ENCODE measurements at regions not wholly inside any gene's neighbourhood (a gene's known extent, or its start where the extent isn't known, plus 50 kb on each side); places are given as distances from the start of the nearest gene placed in this dataset.
"Not testable (repeated sequence)": the region's sequence is repeated elsewhere in the genome, so short reads cannot be mapped to it uniquely, and the experiment has no call there.

DNA sequence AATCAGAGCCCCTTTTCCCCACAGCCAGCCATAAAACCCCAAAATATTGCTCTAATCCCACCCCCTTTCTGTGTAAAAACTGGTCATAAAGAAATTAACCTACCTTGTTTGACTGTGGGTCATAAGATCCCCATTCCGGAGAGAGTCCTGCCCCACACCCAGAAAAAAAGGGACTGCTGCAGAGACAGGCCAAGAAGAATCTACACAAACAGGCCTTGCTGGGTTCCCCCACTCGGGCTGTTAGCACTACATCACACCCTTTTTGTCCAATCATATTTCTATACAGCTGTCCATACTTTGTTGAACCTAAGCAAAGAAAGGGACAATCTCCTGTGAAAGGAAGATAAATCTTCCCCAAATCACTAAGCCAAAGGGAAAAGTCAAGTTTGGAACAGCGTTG, 84.4 kb upstream of the MFGE8 start:
- DNase-seq, result no peak

DNA sequence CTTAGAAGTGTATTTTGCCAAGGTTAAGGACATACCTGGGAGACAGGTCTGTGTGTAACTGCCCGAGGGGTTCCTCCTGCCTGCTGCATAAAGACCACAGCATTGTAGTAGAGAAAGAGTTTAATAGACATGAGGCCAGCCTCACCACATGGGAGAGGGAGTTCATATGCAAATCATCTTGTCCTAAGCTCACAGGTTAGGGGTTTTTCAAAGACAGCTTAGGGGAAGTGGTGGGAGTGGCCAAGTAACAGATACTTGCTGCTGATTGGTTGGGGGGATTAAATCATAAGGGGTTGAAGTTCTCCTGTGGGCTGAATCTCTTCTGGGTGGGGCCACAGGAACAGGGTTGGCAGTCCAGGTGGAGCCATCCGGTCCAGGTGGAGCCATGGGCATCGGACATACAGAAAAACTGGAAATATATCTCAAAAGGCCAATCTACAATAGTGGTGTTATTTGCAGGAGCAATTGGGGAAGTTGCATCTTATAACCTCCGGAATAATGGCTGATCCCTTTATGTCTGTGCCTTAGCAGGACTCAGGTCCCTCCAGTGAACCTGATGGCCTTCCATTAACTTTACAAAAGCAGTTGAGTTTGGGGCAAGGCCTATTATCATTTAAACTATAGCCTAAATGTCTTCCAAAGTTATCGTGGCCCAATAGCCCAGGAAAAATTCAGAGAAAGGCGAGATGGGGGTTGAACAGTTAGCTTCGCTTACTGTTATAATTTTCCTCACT, 86.0 kb upstream of the MFGE8 start:
- no peak for DNase-seq

DNA sequence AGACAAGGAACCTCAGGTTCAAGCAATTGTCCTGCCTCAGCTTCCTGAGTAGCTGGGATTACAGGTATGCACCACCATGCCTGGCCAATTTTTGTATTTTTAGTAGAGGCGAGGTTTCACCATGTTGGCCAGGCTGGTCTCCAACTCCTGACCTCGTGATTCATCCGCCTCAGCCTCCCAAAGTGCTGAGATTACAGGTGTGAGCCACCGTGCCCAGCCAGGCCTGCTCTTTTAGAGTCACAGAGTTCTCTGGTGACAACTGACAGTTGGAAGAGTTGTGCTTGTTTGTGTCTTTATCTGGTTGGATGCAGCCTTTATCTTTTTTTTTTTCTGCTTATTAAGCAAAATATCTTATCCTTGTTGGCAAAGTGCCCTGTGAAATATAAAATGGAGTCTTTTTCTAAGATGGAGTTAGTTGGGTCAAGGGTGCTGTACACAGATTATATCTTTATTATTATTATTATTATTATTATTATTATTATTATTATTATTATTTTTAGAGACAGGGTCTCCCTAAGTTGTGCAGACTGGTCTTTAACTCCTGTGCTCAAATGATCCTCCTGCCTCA, 86.5 kb upstream of the ABHD2 start:
- not testable (repeated sequence) for DNase-seq

DNA sequence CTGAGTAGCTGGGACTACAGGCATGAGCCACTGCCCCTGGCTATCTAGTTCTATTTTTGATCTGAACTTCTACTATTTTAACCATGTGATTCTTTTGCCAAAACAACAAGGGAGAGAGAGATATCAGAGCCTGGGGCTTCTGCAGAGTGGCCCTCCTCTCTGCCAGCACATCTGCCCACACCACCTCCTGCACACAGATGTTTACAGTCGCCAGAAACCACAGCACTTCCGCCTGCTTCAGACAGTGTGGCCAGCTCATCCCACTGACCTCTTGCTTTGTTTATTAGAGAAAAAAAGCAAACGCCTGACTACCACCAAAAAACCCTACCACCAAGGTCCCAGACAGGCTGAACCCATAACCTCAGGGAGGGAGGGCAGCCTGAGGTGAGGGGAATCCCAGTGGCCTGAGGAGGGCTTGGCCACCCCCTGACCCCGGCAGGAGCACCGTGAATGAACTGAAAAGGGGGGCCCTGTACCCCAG, 85.9 kb upstream of the ABHD2 start:
- DNase-seq, result no peak

DNA sequence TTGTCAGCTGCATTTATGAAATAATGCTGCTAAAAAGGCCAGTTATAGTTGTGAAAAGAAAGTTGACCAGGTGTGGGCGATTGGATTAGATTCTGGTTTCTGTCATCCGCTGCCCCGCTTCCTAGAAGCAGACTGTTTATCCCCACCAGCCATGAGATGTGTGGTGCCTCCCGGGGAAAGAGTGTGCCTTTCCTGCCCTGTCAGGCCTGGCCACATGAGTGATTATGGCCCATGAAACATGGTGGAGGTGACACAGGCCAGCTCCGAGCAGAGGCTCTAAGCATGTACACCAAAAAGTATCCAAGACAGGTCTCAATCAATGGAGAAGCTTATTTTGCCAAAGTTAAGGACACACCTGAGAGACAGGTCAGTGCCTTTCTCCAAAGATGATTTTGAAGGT, 85.4 kb upstream of the ABHD2 start:
- DNase-seq, result no peak

DNA sequence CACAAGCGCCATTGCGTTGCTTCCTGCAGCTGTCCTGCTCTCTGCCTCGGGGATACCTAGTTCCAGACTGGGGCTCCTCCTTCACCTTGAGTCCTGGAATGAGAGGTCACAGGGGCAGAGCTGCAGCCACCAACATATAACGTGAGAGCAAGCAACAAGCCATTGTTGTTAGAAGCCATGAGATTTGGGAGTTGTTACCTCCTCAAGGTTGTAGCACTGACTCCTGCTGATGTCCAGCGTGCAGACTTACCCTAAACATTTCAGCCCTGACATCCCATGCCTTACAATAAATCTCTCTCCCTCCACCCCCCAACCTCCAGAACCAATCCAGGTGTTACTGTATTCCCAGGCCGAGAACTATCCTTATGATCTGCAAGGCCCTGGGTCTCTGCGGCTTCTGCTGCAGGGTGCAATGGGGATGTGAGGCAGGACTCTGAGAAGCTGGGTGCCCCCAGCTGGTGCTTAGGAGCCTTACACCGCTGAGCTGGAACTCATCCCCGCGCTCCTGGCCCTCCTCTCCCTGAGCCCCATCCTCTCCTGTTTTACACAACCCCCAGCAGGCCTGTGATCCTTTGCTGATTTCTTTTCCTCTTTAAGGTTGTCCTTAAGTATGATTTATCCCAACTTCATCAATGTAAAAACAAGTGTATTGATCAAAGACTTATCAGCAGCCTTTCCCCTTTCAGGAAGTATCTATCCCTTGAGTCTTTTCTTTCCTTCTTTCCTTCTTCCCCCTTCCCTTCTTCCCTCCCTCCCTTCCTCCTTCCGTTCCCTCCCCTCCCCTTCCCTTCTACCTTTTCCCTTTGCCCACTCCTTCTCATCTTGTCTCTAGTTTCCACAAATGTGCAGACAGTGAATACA, 84.2 kb upstream of the ABHD2 start:
- no peak for DNase-seq

DNA sequence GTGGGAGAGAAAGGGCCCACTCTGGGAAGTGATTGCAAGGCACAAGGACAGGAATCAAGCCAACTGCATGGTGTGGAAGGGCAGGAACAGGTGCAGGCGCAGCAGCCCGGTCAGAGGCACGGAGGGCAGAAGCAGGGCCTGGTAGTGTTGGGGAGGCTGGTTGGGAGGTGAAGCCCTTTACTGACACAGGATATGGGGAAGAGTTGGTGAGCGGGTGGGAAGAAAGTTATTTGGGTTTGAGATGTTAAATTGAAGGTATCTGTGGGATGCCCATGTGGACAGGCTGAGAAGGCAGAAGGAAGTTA, 83.6 kb upstream of the ABHD2 start:
- no peak for DNase-seq

DNA sequence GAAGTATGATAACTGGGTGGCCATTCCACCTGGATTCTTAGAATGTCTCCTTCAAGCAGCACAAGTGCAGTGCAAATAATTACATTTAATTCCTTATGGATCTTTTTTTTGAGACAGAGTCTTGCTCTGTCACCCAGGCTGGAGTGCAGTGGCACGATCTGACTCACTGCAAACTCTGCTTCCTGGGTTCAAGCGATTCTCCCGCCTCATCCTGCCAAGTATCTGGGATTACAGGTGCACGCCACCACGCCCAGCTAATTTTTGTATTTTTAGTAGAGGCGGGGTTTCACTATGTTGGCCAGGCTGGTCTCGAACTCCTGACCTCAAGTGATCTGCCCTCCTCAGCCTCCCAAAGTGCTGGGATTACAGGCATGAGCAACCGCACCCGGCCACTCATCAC, 80.7 kb upstream of the ABHD2 start:
- not testable (repeated sequence) for DNase-seq

DNA sequence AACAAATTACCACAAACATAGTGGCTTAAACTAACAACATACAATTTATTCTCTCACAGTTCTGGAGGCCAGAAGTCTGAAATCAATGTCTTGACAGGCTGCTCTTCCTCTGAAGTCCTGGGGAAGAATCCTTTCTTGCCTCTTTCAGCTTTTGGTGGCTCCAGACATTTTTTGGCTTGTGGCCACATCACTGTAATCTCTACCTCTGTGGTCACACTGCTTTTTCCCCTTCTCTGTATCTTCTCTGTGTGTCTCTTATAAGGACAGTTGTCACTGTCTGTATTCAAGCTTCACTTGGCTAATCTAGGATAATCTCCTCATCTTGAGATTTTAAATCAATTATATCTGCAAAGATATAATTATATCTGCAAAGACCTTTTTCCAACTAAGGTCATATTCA, 80.3 kb upstream of the ABHD2 start:
- no peak for DNase-seq

DNA sequence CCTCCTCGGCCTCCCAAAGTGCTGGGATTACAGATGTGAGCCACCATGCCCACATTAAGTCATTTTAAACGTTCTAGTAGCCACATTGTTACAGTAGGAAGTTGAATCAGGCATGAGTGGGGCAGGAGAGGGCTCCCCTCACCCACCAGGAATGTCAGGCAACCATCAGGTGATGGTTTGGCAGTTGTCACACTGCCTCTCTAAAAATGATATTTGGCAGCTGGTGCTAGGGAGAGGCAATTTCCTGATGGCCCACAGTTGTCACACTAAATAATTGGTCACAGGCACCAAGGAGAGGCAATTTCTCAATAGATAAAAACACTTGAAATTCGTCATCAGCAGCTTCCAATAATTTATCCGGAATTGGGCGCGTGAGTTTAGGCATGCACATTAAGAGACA, 79.2 kb upstream of the ABHD2 start:
- DNase-seq, result no peak

DNA sequence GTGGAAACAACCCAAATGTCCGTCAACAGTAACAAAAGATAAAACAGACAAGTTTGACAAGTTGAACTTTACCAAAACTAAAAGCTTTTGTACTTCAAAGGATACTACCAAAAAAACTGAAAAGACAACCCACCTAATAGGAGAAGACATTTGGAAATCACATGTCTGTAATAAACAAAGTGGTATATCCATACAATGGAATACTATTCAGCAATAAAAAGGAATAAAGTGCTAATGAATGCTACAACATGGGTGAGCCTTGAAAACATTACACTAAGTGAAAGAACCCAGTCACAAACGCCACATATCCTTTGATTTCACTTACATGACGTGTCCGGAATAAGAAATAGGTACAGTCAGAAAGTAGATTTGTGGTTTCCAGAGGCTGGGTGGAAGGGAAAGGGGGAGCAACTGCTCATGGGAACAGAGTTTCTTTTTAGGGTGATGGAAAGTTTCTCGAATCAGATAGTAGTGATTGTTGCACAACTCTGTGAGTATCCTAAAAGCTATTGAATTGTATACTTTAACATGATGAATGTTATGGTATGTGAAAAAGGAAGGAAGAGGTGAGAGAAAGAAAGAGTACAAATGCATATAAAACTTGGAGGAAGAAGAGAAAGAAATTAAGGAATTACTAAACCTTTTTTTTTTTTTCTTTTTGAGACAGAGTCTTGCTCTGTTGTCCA, 72.7 kb upstream of the ABHD2 start:
- no peak for DNase-seq

DNA sequence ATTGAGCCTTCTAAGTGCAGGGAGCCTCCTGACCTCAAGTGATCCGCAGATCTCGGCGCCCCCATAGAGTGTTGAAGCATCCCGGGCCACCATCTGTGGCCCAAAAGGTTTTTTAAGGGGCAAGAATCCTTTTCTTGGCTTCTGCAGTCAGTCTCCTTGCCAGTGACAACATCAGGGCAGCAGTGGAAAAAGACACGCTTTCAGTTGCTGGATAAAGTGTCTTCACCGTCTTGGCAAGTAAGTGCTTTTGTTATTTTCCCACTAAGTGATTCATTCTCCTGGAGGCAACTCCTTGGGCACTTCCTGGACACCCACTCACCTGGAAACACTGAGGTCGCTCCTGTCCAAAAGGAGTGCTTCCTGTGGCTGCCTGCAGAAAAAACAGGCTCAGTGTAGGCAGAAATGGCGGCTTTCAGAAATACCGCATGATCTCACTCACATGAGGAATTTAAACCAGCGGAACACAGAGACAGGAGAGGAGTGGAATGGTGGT, 71.7 kb upstream of the ABHD2 start:
- peak; percentile 3 for DNase-seq

DNA sequence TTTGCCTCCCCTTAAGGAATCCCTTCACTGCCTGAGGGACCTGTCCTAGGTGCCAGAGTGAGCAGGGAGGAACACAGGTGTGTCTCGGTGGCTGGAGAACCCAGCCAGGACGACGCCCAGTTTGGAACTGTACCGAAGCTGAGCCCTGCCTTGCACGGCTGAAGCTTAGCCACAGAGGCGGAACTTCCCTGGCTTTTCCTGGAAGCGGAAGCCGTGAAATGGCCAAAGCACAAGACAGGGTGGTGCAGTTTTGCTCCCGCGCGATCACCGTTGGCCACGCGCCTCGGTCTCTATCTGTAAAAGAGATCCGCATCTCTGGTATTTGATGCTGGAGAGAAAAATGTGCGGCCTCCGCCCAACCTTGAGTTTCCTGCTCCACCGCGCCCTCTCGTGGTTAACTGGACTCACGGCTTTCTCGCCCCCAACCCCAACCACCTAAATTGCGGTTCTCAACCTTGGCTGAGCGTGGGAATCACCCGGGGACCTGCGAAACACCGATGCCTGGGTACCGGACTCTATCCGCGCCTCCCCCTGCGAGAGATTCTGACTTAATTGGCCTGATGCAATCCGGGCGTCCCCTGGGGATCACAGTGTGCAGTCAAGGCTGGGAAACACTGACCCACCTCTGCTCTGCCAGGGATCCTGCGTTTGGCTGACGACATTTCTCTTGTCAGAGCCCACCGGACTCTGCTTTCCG, 70.7 kb upstream of the ABHD2 start:
- peak; percentile 73 for DNase-seq

DNA sequence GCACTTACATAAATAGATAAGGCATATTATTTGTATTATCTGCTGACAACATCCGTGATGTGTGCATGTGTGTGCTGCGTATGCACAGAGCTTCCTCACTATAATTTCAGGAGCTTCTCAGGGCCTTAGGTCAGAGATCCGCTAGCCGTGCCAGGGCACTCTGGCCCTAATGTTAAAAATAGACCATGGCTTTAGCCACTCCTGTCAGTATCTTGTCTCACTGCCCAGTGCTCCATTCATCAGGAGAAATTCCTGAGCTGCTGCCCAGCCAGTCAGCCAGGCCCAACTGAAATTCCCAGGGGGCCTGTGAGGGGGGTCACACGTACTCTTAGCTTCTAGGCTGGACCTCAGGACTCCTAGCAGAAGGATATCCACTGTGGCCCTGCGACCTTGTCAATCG, 70.0 kb upstream of the ABHD2 start:
- no peak for DNase-seq

DNA sequence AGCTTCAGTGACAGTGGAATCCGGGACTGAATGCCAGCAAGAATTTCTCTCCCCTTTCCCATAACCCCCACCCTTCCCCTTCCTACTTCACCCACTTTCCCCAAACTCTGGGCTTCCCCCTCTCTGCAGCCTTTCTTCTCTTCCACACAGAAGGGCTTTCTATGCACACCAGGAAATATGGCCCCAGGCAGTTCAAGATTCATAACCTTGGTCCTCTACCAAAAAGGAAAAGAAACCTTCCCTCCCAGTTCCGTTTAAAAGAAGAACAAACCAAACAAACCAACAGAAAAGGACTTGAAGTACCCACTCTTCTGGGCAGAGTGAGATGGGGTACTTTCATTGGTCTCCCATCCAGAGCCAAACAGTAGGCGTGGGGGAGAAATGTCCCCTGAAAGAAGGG, 68.8 kb upstream of the ABHD2 start:
- no peak for DNase-seq

DNA sequence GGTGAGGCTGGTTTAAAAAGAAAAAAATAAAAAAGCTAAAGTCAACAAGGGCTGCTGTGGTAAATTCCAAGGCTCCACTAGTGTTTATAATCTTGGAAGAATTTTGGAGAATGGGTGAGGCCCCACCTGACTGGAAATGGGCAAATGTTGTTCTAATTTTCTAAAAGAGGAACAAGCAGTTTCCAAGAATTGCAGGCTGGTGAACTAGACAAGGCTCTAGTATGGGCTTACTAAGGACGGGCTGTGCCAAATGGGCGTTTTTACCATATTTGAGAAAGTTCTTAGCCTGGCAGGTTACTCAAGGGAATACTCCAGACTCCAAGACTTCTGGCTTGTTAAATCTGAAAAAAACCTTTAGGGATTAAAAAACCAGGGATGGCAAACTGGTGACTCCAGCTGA, 67.0 kb upstream of the ABHD2 start:
- DNase-seq, result no peak

DNA sequence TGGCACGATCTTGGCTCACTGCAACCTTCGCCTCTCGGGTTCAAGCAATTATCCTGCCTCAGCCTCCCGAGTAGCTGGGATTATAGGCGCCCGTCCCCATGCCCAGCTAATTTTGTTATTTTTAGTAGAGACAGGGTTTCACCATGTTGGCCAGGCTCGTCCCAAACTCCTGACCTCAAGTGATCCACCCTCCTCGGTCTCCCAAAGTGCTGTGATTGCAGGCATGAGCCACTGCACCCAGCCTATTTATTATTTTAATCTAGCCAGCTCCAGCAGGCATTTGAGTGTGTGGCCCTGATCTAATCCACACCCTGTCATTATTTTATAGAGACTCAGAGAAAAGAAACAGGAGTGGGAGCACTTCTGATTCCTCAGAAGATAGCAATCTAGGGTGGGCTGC, 66.4 kb upstream of the ABHD2 start:
- not testable (repeated sequence) for DNase-seq

DNA sequence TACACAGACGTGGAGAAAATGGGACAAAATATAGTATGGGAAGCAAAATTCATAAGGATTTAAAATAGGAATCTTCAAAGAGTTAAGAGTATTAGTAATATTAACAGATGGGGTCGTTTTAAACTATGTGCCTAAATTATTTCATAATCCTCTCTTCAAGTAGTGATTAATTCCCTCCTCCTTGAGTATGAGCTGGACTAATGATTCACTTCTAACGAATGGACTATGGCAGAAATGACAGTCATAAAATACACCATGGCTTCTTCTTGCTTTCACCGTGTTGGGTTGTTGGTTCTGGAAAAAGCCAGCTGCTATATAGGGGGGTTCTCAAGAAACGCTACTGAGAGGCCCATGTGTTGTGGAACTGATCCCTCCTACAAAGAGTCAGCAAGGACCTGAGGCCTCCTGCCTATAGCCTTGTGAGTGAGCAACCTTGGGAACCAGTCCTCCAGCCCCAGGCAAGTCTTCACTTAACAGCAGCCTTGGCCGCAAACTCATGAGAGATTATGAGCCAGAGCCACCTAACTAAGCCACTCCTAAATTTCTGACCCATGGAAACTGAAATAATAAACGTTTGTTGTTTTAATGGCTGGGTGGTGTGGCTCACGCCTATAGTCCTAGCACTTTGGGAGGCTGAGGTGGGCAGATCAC, 64.8 kb upstream of the ABHD2 start:
- no peak for DNase-seq

DNA sequence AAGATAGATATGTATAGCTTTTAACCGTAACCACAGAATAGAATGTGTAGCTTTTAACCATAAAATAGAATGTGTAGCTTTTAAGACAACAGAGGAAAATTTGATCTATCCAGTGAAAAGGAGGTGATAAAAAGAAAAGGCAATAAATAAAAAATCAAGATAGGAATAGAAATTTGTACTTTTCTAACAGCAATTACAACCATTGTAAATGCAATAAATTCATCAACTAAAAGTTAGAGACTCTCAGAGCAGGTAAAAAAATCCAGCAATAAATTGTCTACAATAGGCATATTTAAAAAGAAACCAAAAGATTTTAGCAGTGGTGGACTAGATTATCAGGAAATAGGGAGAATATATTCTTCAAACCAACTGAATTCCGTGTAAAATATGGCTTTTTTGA, 63.8 kb upstream of the ABHD2 start:
- DNase-seq, result no peak

DNA sequence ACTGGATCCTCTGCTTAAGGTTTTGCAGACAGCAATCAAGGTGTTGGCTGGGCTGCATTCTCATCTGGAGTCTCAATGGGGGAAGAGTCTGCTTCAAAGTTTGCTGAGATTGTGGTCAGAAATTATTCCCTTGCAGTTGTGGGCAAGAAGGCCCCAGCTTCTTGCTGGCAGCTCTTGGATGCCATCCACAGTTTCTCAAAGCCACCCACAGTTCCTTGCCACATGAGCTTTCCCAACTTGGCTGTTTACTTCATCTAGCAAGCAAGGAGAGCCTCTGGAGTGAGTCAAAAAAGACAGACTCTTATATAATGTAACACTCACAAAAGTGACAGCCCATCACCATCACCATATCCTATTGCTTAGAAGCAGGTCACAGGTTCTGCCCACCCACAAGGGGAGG, 62.1 kb upstream of the ABHD2 start:
- DNase-seq, result no peak

DNA sequence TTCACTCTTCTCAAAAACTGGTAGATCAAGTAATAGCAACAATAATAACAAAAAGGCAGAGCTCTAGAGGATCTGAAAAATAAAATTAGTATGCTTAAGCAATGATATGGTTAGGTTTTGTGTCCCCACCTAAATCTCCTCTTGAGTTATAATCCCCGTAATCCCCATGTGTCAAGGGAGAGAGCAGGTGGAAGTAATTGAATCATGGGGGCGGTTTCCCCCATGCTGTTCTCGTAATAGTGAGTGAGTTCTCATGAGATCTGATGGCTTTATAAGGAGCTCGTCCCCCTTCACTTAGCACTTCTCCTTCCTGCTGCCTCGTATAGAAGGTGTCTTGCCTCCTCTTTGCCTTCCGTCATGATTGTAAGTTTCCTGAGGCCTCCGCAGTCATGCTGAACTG, 60.2 kb upstream of the ABHD2 start:
- DNase-seq, result no peak

DNA sequence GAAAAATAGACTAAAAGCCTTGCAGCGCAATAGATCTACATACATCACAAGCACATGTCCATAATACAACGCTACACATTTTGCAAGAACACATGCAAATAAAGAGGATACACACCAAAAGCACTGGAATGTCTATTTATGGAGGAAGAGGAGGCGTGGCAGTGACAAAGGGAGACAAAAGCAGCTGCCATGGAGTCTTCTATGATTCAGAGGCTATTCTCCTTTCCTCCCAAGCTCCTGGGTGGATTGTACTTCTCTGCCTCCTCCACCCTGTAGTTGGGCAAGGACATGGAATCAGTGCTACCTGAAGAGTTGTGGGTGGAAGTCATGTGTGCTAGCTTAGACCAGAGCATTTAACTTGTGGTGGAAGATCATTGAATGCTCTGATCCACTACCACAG, 57.9 kb upstream of the ABHD2 start:
- no peak for DNase-seq
